A549 (cell line): ENCODE measurements at regions not wholly inside any gene's neighbourhood (a gene's known extent, or its start where the extent isn't known, plus 50 kb on each side); places are given as distances from the start of the nearest gene placed in this dataset.

ENCODE experiments used
- ATAC-seq, 2 experiments: fragments of 200-7000 bp in 1 of 2; fragments of >200 bp in 1 of 2; cut with Nextera tagmentation in 1 of 2; cut with Tn5 transposase in 1 of 2; 3 replicates each; pipeline versions ENCODE4 v1.8.0 to v1.9.1; 2018 to 2020; ENCODE audit warnings: mild to moderate bottlenecking in 1 of 2, moderate library complexity in 1 of 2
- CTCF ChIA-PET: fragments of 300-600 bp; sonication (Branson Sonifier 250); formaldehyde crosslinking; extraction: SDS; loops from one replicate; lab custom pipeline; 2021; ENCODE audit warnings: antibody characterized with exemption, inconsistent platforms; lab: Yijun Ruan, JAX
- POLR2A ChIA-PET: fragments of 350-600 bp; formaldehyde crosslinking; extraction: SDS; loops from one replicate; lab custom pipeline; 2021; ENCODE audit warnings: antibody characterized with exemption, inconsistent platforms; lab: Yijun Ruan, JAX
- DNase-seq, 2 experiments: peaks; one replicate each; pipeline versions ENCODE4 v3.0.0 to v3.0.0-alpha.2; 2011 to 2016; ENCODE audit warnings: low read depth in 1 of 2, low spot score in 1 of 2
- FAIRE-seq: peaks from 2 replicates; lab custom pipeline; 2011; peaks lifted over from hg19 to GRCh38; lab: Jason Lieb, UNC
- H3K27ac ChIP-seq, 2 experiments: fragments of >200 bp; sonication (Bioruptor Twin); formaldehyde crosslinking; 3 replicates each; pipeline ENCODE4 v1.5.1; 2016 to 2017
- H3K4me1 ChIP-seq: fragments of >200 bp; sonication (Bioruptor Twin); formaldehyde crosslinking; 3 replicates; pipeline ENCODE4 v1.6.1; 2016
- H3K4me2 ChIP-seq: fragments of >200 bp; sonication (Bioruptor Twin); formaldehyde crosslinking; 3 replicates; pipeline ENCODE4 v1.6.1; 2016
- H3K4me3 ChIP-seq: fragments of >200 bp; sonication (Bioruptor Twin); formaldehyde crosslinking; 3 replicates; pipeline ENCODE4 v1.5.1; 2016
- H3K9me3 ChIP-seq: fragments of >200 bp; sonication (Bioruptor Twin); formaldehyde crosslinking; 3 replicates; pipeline ENCODE4 v1.6.1; 2016
- BCL3 ChIP-seq: fragments of >200 bp; sonication (Bioruptor Twin); formaldehyde crosslinking; IDR thresholded peaks from 3 replicates; pipeline ENCODE4 v1.6.1; 2016
- CHD2 ChIP-seq: fragments of 150-350 bp; IDR thresholded peaks from 2 replicates; pipeline ENCODE4 v1.6.1; 2014; ENCODE audit warnings: low read length; ENCODE audit not compliant: partially characterized antibody
- E2F6 ChIP-seq: IDR thresholded peaks from 2 replicates; pipeline ENCODE4 v1.6.1; 2012; ENCODE audit warnings: low read depth, borderline replicate concordance
- EHF ChIP-seq: fragments of 250-450 bp; sonication (Bioruptor Pico); IDR thresholded peaks from 2 replicates; pipeline ENCODE4 v1.5.0; 2020; ENCODE audit warnings: mild to moderate bottlenecking
- FOSB ChIP-seq: fragments of 250-450 bp; sonication (Bioruptor Pico); IDR thresholded peaks from 2 replicates; pipeline ENCODE4 v1.5.0; 2020; ENCODE audit warnings: mild to moderate bottlenecking, moderate library complexity
- FOSL2 ChIP-seq, 2 experiments: fragments of 450-650 bp in 1 of 2; fragments of >200 bp in 1 of 2; sonication (Bioruptor Twin) in 1 of 2; formaldehyde crosslinking; IDR thresholded peaks; 2 replicates each; pipeline versions ENCODE4 v1.5.0 to v1.6.1; 2016 to 2020; ENCODE audit warnings: mild to moderate bottlenecking in 1 of 2, moderate library complexity in 1 of 2
- FOXS1 ChIP-seq: fragments of 250-450 bp; sonication (Bioruptor Pico); IDR thresholded peaks from 2 replicates; pipeline ENCODE4 v1.5.0; 2020; ENCODE audit warnings: mild to moderate bottlenecking, moderate library complexity
- HDAC2 ChIP-seq: fragments of 200-600 bp; sonication (generic); IDR thresholded peaks from 2 replicates; pipeline ENCODE4 v1.6.1; 2016
- HES2 ChIP-seq: fragments of >200 bp; sonication (Bioruptor Twin); formaldehyde crosslinking; IDR thresholded peaks from 2 replicates; pipeline ENCODE4 v1.6.1; 2016
- HMGXB4 ChIP-seq: fragments of 250-450 bp; sonication (Bioruptor Pico); IDR thresholded peaks from 2 replicates; pipeline ENCODE4 v1.5.0; 2021; ENCODE audit warnings: mild to moderate bottlenecking, moderate library complexity, borderline replicate concordance
- HOXA7 ChIP-seq: fragments of 250-450 bp; sonication (Bioruptor Pico); IDR thresholded peaks from 2 replicates; pipeline ENCODE4 v1.5.0; 2020; ENCODE audit warnings: mild to moderate bottlenecking, moderate library complexity
- HOXB5 ChIP-seq: fragments of 250-450 bp; sonication (Bioruptor Pico); IDR thresholded peaks from 2 replicates; pipeline ENCODE4 v1.5.0; 2020; ENCODE audit warnings: mild to moderate bottlenecking, moderate library complexity
- KDM1A ChIP-seq: fragments of 200-600 bp; sonication (generic); IDR thresholded peaks from 2 replicates; pipeline ENCODE4 v1.6.1; 2016; ENCODE audit warnings: low read depth, mild to moderate bottlenecking
- MAZ ChIP-seq: fragments of 150-350 bp; IDR thresholded peaks from 2 replicates; pipeline ENCODE4 v1.6.1; 2014; ENCODE audit warnings: antibody characterized with exemption, low read depth, low read length, borderline replicate concordance
- MYC ChIP-seq: IDR thresholded peaks from 2 replicates; pipeline ENCODE4 v1.6.1; 2012; ENCODE audit warnings: mild to moderate bottlenecking, inconsistent platforms, low read length, improper control_type of control experiment, borderline replicate concordance
- NPAS2 ChIP-seq: fragments of 250-450 bp; sonication (Bioruptor Pico); IDR thresholded peaks from 2 replicates; pipeline ENCODE4 v1.8.0; 2022; ENCODE audit warnings: mild to moderate bottlenecking, moderate library complexity, borderline replicate concordance
- PHF8 ChIP-seq: fragments of 200-600 bp; sonication (generic); IDR thresholded peaks from 2 replicates; pipeline ENCODE4 v1.6.1; 2016; ENCODE audit warnings: low read depth, mild to moderate bottlenecking, antibody characterized with exemption, moderate library complexity, borderline replicate concordance
- POLR2A ChIP-seq: IDR thresholded peaks from 2 replicates; pipeline ENCODE4 v1.6.1; 2012; ENCODE audit warnings: mild to moderate bottlenecking, low read length
- POLR2AphosphoS2 ChIP-seq: conservative IDR thresholded peaks from 2 replicates; pipeline ENCODE4 v1.6.1; 2012; ENCODE audit warnings: low read length, improper control_type of control experiment, inconsistent platforms
- RAD21 ChIP-seq, 2 experiments: fragments of >200 bp in 1 of 2; sonication (Bioruptor Twin) in 1 of 2; formaldehyde crosslinking in 1 of 2; IDR thresholded peaks in 1 of 2; conservative IDR thresholded peaks in 1 of 2; 2 replicates in 1 of 2; 3 replicates in 1 of 2; pipeline ENCODE4 v1.6.1; 2012 to 2018; ENCODE audit warnings: inconsistent platforms in 1 of 2
- RARB ChIP-seq: fragments of 250-450 bp; sonication (Bioruptor Pico); IDR thresholded peaks from 2 replicates; pipeline ENCODE4 v1.8.0; 2021; ENCODE audit warnings: mild to moderate bottlenecking, moderate library complexity
- REST ChIP-seq: fragments of 200-600 bp; sonication (generic); IDR thresholded peaks from 2 replicates; pipeline ENCODE4 v1.6.1; 2016; ENCODE audit warnings: antibody characterized with exemption, mild to moderate bottlenecking, moderate library complexity
- RFX5 ChIP-seq: fragments of 450-650 bp; IDR thresholded peaks from 2 replicates; pipeline ENCODE4 v1.7.1; 2014; ENCODE audit warnings: antibody characterized with exemption, mild to moderate bottlenecking, moderate library complexity
- RNF2 ChIP-seq: fragments of 200-600 bp; sonication (generic); IDR thresholded peaks from 2 replicates; pipeline ENCODE4 v1.6.1; 2016; ENCODE audit warnings: low read depth, mild to moderate bottlenecking, antibody characterized with exemption, moderate library complexity, borderline replicate concordance
- SREBF2 ChIP-seq: fragments of 450-650 bp; IDR thresholded peaks from 2 replicates; pipeline ENCODE4 v1.6.1; 2014; ENCODE audit warnings: mild to moderate bottlenecking, moderate library complexity
- TP53 ChIP-seq: fragments of 250-450 bp; sonication (Bioruptor Pico); IDR thresholded peaks from 2 replicates; pipeline ENCODE4 v1.5.0; 2021; ENCODE audit warnings: mild to moderate bottlenecking, moderate library complexity
- USF2 ChIP-seq: fragments of 450-650 bp; IDR thresholded peaks from 2 replicates; pipeline ENCODE4 v1.6.1; 2014; ENCODE audit warnings: antibody characterized with exemption
- ZFP36 ChIP-seq: fragments of 450-650 bp; IDR thresholded peaks from 2 replicates; pipeline ENCODE4 v1.6.1; 2014; ENCODE audit warnings: borderline replicate concordance; ENCODE audit not compliant: partially characterized antibody
- WGBS: methylation state at CpG from one replicate; pipeline ENCODE4 v1.1.6; 2017; ENCODE audit errors: missing lambda C conversion rate; 5-methylcytosine and 5-hydroxymethylcytosine counted together

- Histone ChIP-seq H3K27ac (no peak overlapping the region), H3K9me3 (no peaks in the 10 kb centered on the region), H3K4me2 (no peak overlapping the region), H3K4me3 (no peak overlapping the region), H3K4me1 (no peaks in the 10 kb centered on the region)
- TF ChIP-seq RARB = no peak
- TF ChIP-seq MYC = no peak
- TF ChIP-seq RNF2 = no peak
- no peak for TF ChIP-seq FOSB (CRISPR knock-in tag)
- no peak for TF ChIP-seq POLR2AphosphoS2
- TF ChIP-seq RAD21 (conservative IDR thresholded peaks at IDR 0.05 in 1 of 2, IDR thresholded peaks at IDR 0.05 in 1 of 2) = no peak
- DNase-seq (no peak), ATAC-seq (no peak), FAIRE-seq (no peak)
- WGBS = 26% methylated on average over 3 of the region's 3 CpGs
- POLR2A ChIA-PET = no interaction called here
- CTCF ChIA-PET = no interaction called here
Measured at GRCh38 chr4:18130256-18130655, 108.7 kb upstream of the LCORL start.

GRCh38 chr4:18128241-18128640, 106.7 kb upstream of the LCORL start:
- Histone ChIP-seq H3K4me1 (no peaks in the 10 kb centered on the region), H3K27ac (no peak overlapping the region), H3K4me3 (no peak overlapping the region), H3K9me3 (no peaks in the 10 kb centered on the region), H3K4me2 (no peak overlapping the region)
- no peak for ATAC-seq
- ChIA-PET POLR2A (no interaction called here), CTCF (no interaction called here)
- TF ChIP-seq MAZ = no peak
- TF ChIP-seq USF2 = no peak
- TF ChIP-seq KDM1A = no peak
- no peak for TF ChIP-seq SREBF2
- no peak for TF ChIP-seq PHF8
- no peak for TF ChIP-seq HOXA7 (CRISPR knock-in tag)
- TF ChIP-seq EHF (CRISPR knock-in tag) = no peak
- FAIRE-seq = no peak
- DNase-seq = no peak

- TF ChIP-seq TP53 (CRISPR knock-in tag) (no peak), SREBF2 (no peak), HDAC2 (no peak), REST (no peak), CHD2 (no peak), HES2 (no peak), BCL3 (no peak), POLR2A (no peak), RAD21 (conservative IDR thresholded peaks at IDR 0.05 in 1 of 2, IDR thresholded peaks at IDR 0.05 in 1 of 2) (no peak), HOXB5 (no peak), FOSL2 (IDR thresholded peaks at IDR 0.05) (no peak), FOSL2 (CRISPR knock-in tag; IDR thresholded peaks at IDR 0.05) (no peak), E2F6 (no peak), ZFP36 (no peak), NPAS2 (CRISPR knock-in tag) (no peak), FOXS1 (no peak), HMGXB4 (no peak), RFX5 (no peak)
- no peak for DNase-seq
- no peak overlapping the region for H3K4me3 ChIP-seq
- H3K4me2 ChIP-seq = no peak overlapping the region
- no peak overlapping the region for H3K27ac ChIP-seq
- ATAC-seq = no peak
- CTCF ChIA-PET = no interaction called here
- 0% methylated on average over 3 of the region's 3 CpGs for WGBS
- no peak for FAIRE-seq
- H3K4me1 ChIP-seq = no peaks in the 10 kb centered on the region
- POLR2A ChIA-PET = no interaction called here
- no peaks in the 10 kb centered on the region for H3K9me3 ChIP-seq
Measured at GRCh38 chr4:18127030-18127429, 105.5 kb upstream of the LCORL start.
